ENCODE measurements at regions not wholly inside any gene's neighbourhood (a gene's known extent, or its start where the extent isn't known, plus 50 kb on each side); places are given as distances from the start of the nearest gene placed in this dataset.
A peak's percentile ranks its signal among the peaks of the same experiment; 100 is the strongest.

DNA sequence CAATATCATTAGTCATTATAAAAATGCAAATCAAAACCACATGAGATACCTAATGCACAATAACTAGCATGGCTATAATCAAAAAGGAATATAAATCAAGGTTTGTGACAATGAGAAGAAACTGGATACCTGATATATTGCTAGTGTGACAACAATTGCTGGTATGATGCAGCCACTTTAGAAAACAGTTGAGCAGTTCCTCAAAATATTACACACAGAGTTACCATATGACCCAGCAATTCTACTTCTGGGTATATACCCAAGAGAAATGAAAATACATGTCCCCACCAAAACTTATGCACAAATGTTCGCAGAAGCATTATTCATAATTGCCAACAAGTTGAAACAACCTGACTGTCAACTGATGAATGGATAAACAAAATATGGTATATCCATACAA lies 339.7 kb upstream of the POU5F2 start:
- POLR2A ChIA-PET: no interaction called here
- Histone ChIP-seq H3K27me3 (replicated peaks in 2 of 5; ENCODE audit: control insufficient read depth in 4 of 5, insufficient read depth in 5 of 5, low read length in 4 of 5) (no peaks in the 10 kb centered on the region), H3K36me3 (ENCODE audit: control insufficient read depth in 4 of 4, insufficient read depth in 4 of 4, low read length in 3 of 4) (peaks cover 0 to 7% (median 2%) of the 10 kb centered on the region in 4 experiments), H3K4me3 (ENCODE audit: control insufficient read depth in 1 of 7, extremely low read depth in 1 of 7, insufficient read depth in 4 of 7, low read depth in 2 of 7, low read length in 6 of 7) (no peak overlapping the region), H3K9me3 (ENCODE audit: control extremely low read depth in 1 of 5, control insufficient read depth in 4 of 5, insufficient read depth in 2 of 5, low read depth in 1 of 5, low read length in 4 of 5) (peaks cover 3 to 24% (median 5%) of the 10 kb centered on the region in 5 experiments), H3K4me1 (ENCODE audit: control extremely low read depth in 1 of 4, control insufficient read depth in 4 of 4, insufficient read depth in 4 of 4, low read length in 3 of 4) (no peaks in the 10 kb centered on the region), H3K27ac (ENCODE audit: insufficient read depth in 1 of 2, low read depth in 1 of 2, low read length in 2 of 2, poor library complexity in 1 of 2, severe bottlenecking in 2 of 2) (no peak overlapping the region)
- DNase-seq: peak in 1 of 3 donors; percentile 15
- WGBS (ENCODE audit: insufficient coverage): no CpG with 5 or more reads among the region's 1 CpG
- CTCF ChIA-PET: no interaction called here

DNA sequence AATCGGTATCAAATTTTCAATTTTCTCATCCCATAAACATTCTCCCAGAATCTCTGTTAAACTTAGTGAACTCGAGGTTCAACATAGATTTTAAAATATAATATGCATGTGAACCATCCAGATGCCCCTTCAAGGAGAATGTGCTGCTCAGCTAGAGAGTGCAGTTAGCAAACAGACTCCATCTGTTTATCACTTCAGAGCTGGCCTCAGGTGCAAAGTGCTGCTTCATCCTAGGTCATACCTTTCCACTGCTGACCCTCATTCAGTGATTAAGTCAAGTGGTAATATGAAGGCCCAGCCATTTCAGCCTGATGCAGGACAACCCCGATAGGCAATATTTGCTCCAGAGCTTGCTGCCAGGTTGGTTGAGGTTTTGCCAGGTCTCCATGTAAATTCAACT lies 339.0 kb upstream of the POU5F2 start:
- WGBS (ENCODE audit: insufficient coverage): 100% methylated on average over 1 of the region's 3 CpGs
- Histone ChIP-seq H3K4me3 (ENCODE audit: control insufficient read depth in 1 of 7, extremely low read depth in 1 of 7, insufficient read depth in 4 of 7, low read depth in 2 of 7, low read length in 6 of 7) (no peak overlapping the region), H3K27ac (ENCODE audit: insufficient read depth in 1 of 2, low read depth in 1 of 2, low read length in 2 of 2, poor library complexity in 1 of 2, severe bottlenecking in 2 of 2) (no peak overlapping the region), H3K27me3 (replicated peaks in 2 of 5; ENCODE audit: control insufficient read depth in 4 of 5, insufficient read depth in 5 of 5, low read length in 4 of 5) (no peaks in the 10 kb centered on the region), H3K4me1 (ENCODE audit: control extremely low read depth in 1 of 4, control insufficient read depth in 4 of 4, insufficient read depth in 4 of 4, low read length in 3 of 4) (no peaks in the 10 kb centered on the region), H3K36me3 (ENCODE audit: control insufficient read depth in 4 of 4, insufficient read depth in 4 of 4, low read length in 3 of 4) (peaks cover 0 to 5% (median 2%) of the 10 kb centered on the region in 4 experiments), H3K9me3 (ENCODE audit: control extremely low read depth in 1 of 5, control insufficient read depth in 4 of 5, insufficient read depth in 2 of 5, low read depth in 1 of 5, low read length in 4 of 5) (peaks cover 2 to 21% (median 4%) of the 10 kb centered on the region in 5 experiments)
- ChIA-PET CTCF (no interaction called here), POLR2A (no interaction called here)
- DNase-seq: no peak

DNA sequence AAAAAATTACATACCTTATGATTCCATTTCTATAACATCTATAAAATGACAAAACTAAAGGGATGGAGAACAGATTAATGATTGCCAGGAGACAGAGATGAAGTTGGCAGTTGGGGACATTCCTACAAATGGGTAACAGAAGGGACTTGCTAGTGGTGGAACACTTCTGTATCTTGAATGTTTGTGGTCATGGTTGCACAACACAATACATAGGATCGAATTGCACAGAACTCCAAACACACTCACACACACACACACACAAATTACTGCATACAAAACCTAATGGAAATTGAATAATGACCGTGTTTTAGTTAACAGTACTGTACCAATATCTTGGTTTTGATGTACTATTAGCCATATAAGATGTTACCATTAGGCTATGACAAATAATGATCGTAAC lies 330.7 kb upstream of the POU5F2 start:
- no peaks in the 10 kb centered on the region for H3K27me3 ChIP-seq (replicated peaks in 2 of 5; ENCODE audit: control insufficient read depth in 4 of 5, insufficient read depth in 5 of 5, low read length in 4 of 5)
- no peak overlapping the region for H3K27ac ChIP-seq (ENCODE audit: insufficient read depth in 1 of 2, low read depth in 1 of 2, low read length in 2 of 2, poor library complexity in 1 of 2, severe bottlenecking in 2 of 2)
- WGBS (ENCODE audit: insufficient coverage): no CpG with 5 or more reads among the region's 3 CpGs
- peaks cover 3 to 18% (median 3%) of the 10 kb centered on the region in 5 experiments for H3K9me3 ChIP-seq (ENCODE audit: control extremely low read depth in 1 of 5, control insufficient read depth in 4 of 5, insufficient read depth in 2 of 5, low read depth in 1 of 5, low read length in 4 of 5)
- ChIA-PET POLR2A (no interaction called here), CTCF (no interaction called here)
- H3K4me1 ChIP-seq (ENCODE audit: control extremely low read depth in 1 of 4, control insufficient read depth in 4 of 4, insufficient read depth in 4 of 4, low read length in 3 of 4): no peaks in the 10 kb centered on the region
- DNase-seq: no peak
- H3K36me3 ChIP-seq (ENCODE audit: control insufficient read depth in 4 of 4, insufficient read depth in 4 of 4, low read length in 3 of 4): peaks cover 0 to 9% (median 4%) of the 10 kb centered on the region in 4 experiments
- H3K4me3 ChIP-seq (ENCODE audit: control insufficient read depth in 1 of 7, extremely low read depth in 1 of 7, insufficient read depth in 4 of 7, low read depth in 2 of 7, low read length in 6 of 7): no peak overlapping the region

DNA sequence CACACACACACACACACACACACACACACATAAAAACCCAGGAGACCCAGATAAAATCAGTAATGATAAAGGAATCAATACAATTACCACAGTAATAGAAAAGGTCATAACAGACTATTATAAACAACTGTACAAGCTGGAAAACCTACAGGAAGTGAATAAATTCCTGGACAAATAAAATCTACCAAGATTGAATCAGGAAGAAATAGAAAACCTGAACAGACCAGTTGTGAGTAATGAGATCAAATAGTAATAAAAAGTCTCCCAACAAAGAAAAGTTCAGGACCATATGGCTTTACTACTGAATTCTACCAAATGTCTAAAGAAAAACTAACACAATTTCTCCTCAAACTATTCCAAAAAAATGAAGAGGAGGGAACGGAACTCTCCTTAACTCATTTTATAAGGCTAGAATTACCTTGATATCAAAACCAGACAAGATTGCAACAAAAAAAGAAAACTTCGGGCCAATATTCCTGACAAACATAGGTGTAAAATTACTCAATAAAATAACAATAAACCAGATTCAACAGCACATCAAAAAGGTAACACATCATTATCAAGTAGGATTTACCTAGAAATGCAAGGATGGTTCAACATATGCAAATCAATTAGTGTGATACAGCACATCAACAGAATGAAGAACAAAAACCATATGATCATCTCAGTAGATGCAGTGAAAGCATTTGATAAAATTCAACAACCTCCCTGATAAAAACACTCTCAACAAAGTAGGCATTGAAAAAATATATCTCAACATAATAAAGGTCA lies 325.2 kb upstream of the POU5F2 start:
- H3K4me3 ChIP-seq (ENCODE audit: control insufficient read depth in 1 of 7, extremely low read depth in 1 of 7, insufficient read depth in 4 of 7, low read depth in 2 of 7, low read length in 6 of 7): no peak overlapping the region
- no CpG with 5 or more reads among the region's 2 CpGs for WGBS (ENCODE audit: insufficient coverage)
- no peak overlapping the region for H3K27ac ChIP-seq (ENCODE audit: insufficient read depth in 1 of 2, low read depth in 1 of 2, low read length in 2 of 2, poor library complexity in 1 of 2, severe bottlenecking in 2 of 2)
- H3K27me3 ChIP-seq (replicated peaks in 2 of 5; ENCODE audit: control insufficient read depth in 4 of 5, insufficient read depth in 5 of 5, low read length in 4 of 5): no peaks in the 10 kb centered on the region
- peaks cover 7 to 59% (median 18%) of the 10 kb centered on the region in 5 experiments for H3K9me3 ChIP-seq (ENCODE audit: control extremely low read depth in 1 of 5, control insufficient read depth in 4 of 5, insufficient read depth in 2 of 5, low read depth in 1 of 5, low read length in 4 of 5)
- H3K36me3 ChIP-seq (ENCODE audit: control insufficient read depth in 4 of 4, insufficient read depth in 4 of 4, low read length in 3 of 4): peaks cover 0 to 21% (median 7%) of the 10 kb centered on the region in 4 experiments
- DNase-seq: no peak
- H3K4me1 ChIP-seq (ENCODE audit: control extremely low read depth in 1 of 4, control insufficient read depth in 4 of 4, insufficient read depth in 4 of 4, low read length in 3 of 4): no peaks in the 10 kb centered on the region
- ChIA-PET POLR2A (no interaction called here), CTCF (interaction anchor here (1.5 kb wide), 1 partner anchor 42 kb away, joined by 3 read pairs; no protein-coding TSS in a partner anchor)

DNA sequence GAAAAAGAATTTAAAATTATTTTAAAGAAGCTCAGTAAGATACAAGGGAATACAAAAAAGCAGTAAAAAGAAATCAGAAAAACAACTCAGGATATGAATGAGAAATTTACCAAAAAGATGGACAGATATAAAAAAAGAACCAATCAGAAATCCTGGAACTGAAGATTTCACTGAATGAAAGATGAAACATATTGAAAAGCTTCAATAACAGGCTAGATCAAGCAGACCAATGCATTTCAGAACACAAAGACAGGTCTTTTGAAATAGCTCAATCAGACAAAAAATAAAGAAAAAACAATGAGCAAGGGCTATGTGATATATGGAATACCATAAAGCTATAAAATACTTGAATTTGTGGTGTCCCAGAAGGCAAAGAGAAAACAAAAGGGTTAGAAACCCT lies 322.6 kb upstream of the POU5F2 start:
- ChIA-PET CTCF (no interaction called here), POLR2A (no interaction called here)
- no peak for DNase-seq
- Histone ChIP-seq H3K4me3 (ENCODE audit: control insufficient read depth in 1 of 7, extremely low read depth in 1 of 7, insufficient read depth in 4 of 7, low read depth in 2 of 7, low read length in 6 of 7) (no peak overlapping the region), H3K27me3 (replicated peaks in 2 of 5; ENCODE audit: control insufficient read depth in 4 of 5, insufficient read depth in 5 of 5, low read length in 4 of 5) (no peaks in the 10 kb centered on the region), H3K27ac (ENCODE audit: insufficient read depth in 1 of 2, low read depth in 1 of 2, low read length in 2 of 2, poor library complexity in 1 of 2, severe bottlenecking in 2 of 2) (no peak overlapping the region), H3K9me3 (ENCODE audit: control extremely low read depth in 1 of 5, control insufficient read depth in 4 of 5, insufficient read depth in 2 of 5, low read depth in 1 of 5, low read length in 4 of 5) (peaks cover 7 to 48% (median 18%) of the 10 kb centered on the region in 5 experiments), H3K36me3 (ENCODE audit: control insufficient read depth in 4 of 4, insufficient read depth in 4 of 4, low read length in 3 of 4) (peaks cover 0 to 16% (median 6%) of the 10 kb centered on the region in 4 experiments), H3K4me1 (ENCODE audit: control extremely low read depth in 1 of 4, control insufficient read depth in 4 of 4, insufficient read depth in 4 of 4, low read length in 3 of 4) (no peaks in the 10 kb centered on the region)

DNA sequence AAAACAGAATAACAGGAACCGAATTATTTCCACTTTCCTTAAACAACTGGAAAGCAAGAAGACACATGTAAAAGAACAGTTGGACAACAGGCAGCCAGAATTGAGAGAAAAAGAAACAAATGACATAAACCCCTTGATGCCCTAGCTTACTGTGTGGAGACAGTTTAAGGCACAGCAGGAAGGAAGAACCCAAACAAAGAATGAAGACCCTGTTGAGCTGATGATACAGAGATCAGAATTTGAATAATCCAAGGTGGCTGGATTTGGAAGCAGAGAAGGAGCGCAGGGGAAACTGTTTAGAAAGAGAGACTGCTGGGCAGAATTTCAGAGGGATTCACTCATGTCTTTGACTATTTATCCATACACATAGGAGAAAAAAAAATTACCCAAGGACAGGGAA lies 316.3 kb upstream of the POU5F2 start:
- no peaks in the 10 kb centered on the region for H3K4me1 ChIP-seq (ENCODE audit: control extremely low read depth in 1 of 4, control insufficient read depth in 4 of 4, insufficient read depth in 4 of 4, low read length in 3 of 4)
- H3K9me3 ChIP-seq (ENCODE audit: control extremely low read depth in 1 of 5, control insufficient read depth in 4 of 5, insufficient read depth in 2 of 5, low read depth in 1 of 5, low read length in 4 of 5): peaks cover 0 to 2% (median 1%) of the 10 kb centered on the region in 5 experiments
- H3K27me3 ChIP-seq (replicated peaks in 2 of 5; ENCODE audit: control insufficient read depth in 4 of 5, insufficient read depth in 5 of 5, low read length in 4 of 5): no peaks in the 10 kb centered on the region
- DNase-seq: no peak
- WGBS (ENCODE audit: insufficient coverage): no CpG with 5 or more reads among the region's 2 CpGs
- H3K4me3 ChIP-seq (ENCODE audit: control insufficient read depth in 1 of 7, extremely low read depth in 1 of 7, insufficient read depth in 4 of 7, low read depth in 2 of 7, low read length in 6 of 7): no peak overlapping the region
- CTCF ChIA-PET: no interaction called here
- H3K36me3 ChIP-seq (ENCODE audit: control insufficient read depth in 4 of 4, insufficient read depth in 4 of 4, low read length in 3 of 4): peaks cover 0 to 12% (median 2%) of the 10 kb centered on the region in 4 experiments
- POLR2A ChIA-PET: interaction anchor here (0.7 kb wide), 1 partner anchor 9 kb away, joined by 3 read pairs; no protein-coding TSS in a partner anchor
- H3K27ac ChIP-seq (ENCODE audit: insufficient read depth in 1 of 2, low read depth in 1 of 2, low read length in 2 of 2, poor library complexity in 1 of 2, severe bottlenecking in 2 of 2): no peak overlapping the region

DNA sequence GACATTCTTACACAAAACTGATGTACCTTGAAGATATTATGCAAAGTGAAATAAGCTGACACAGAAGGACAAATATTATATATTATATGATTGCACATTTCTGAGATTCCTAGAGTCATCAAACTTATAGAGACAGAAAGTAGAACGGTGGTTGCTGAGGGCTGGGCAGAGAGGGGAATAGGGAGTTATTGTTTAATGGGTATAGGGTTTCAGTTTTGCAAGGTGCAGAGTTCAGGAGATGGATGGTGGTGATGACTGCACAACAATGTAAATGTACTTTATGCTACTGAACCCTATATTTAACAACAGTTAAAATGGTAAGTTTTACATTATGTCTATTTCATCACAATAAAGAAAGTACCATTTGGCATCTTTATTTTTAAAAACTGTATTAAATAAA lies 315.8 kb upstream of the POU5F2 start:
- no CpG with 5 or more reads among the region's 1 CpG for WGBS (ENCODE audit: insufficient coverage)
- no peaks in the 10 kb centered on the region for H3K4me1 ChIP-seq (ENCODE audit: control extremely low read depth in 1 of 4, control insufficient read depth in 4 of 4, insufficient read depth in 4 of 4, low read length in 3 of 4)
- no peaks in the 10 kb centered on the region for H3K27me3 ChIP-seq (replicated peaks in 2 of 5; ENCODE audit: control insufficient read depth in 4 of 5, insufficient read depth in 5 of 5, low read length in 4 of 5)
- H3K27ac ChIP-seq (ENCODE audit: insufficient read depth in 1 of 2, low read depth in 1 of 2, low read length in 2 of 2, poor library complexity in 1 of 2, severe bottlenecking in 2 of 2): no peak overlapping the region
- ChIA-PET CTCF (no interaction called here), POLR2A (interaction anchor here (0.7 kb wide), 1 partner anchor 9 kb away, joined by 3 read pairs; no protein-coding TSS in a partner anchor)
- H3K4me3 ChIP-seq (ENCODE audit: control insufficient read depth in 1 of 7, extremely low read depth in 1 of 7, insufficient read depth in 4 of 7, low read depth in 2 of 7, low read length in 6 of 7): no peak overlapping the region
- H3K9me3 ChIP-seq (ENCODE audit: control extremely low read depth in 1 of 5, control insufficient read depth in 4 of 5, insufficient read depth in 2 of 5, low read depth in 1 of 5, low read length in 4 of 5): peaks cover 0 to 2% (median 0%) of the 10 kb centered on the region in 5 experiments
- DNase-seq: no peak
- peaks cover 0 to 12% (median 2%) of the 10 kb centered on the region in 4 experiments for H3K36me3 ChIP-seq (ENCODE audit: control insufficient read depth in 4 of 4, insufficient read depth in 4 of 4, low read length in 3 of 4)

Data from common myeloid progenitor, CD34-positive (primary cell).